ENCODE measurements at regions not wholly inside any gene's neighbourhood (a gene's known extent, or its start where the extent isn't known, plus 50 kb on each side); places are given as distances from the start of the nearest gene placed in this dataset.

- POLR2A ChIA-PET = no interaction called here
- CTCF ChIA-PET = no interaction called here
- TF ChIP-seq ZIC2 (tag by site-specific recombination; IDR thresholded peaks at IDR 0.05) = no peak
- no peak for TF ChIP-seq ZNF423 (tag by site-specific recombination; IDR thresholded peaks at IDR 0.05)
- no peak for TF ChIP-seq ZNF791 (tag by site-specific recombination; IDR thresholded peaks at IDR 0.05)
- no peak for TF ChIP-seq BCL11B (tag by site-specific recombination; IDR thresholded peaks at IDR 0.05; ENCODE audit: low read depth)
- no peak for TF ChIP-seq PRDM2 (tag by site-specific recombination; IDR thresholded peaks at IDR 0.05; ENCODE audit: borderline replicate concordance)
- no peak for TF ChIP-seq ZNF785 (tag by site-specific recombination; IDR thresholded peaks at IDR 0.05)
- TF ChIP-seq, protein P1, sequence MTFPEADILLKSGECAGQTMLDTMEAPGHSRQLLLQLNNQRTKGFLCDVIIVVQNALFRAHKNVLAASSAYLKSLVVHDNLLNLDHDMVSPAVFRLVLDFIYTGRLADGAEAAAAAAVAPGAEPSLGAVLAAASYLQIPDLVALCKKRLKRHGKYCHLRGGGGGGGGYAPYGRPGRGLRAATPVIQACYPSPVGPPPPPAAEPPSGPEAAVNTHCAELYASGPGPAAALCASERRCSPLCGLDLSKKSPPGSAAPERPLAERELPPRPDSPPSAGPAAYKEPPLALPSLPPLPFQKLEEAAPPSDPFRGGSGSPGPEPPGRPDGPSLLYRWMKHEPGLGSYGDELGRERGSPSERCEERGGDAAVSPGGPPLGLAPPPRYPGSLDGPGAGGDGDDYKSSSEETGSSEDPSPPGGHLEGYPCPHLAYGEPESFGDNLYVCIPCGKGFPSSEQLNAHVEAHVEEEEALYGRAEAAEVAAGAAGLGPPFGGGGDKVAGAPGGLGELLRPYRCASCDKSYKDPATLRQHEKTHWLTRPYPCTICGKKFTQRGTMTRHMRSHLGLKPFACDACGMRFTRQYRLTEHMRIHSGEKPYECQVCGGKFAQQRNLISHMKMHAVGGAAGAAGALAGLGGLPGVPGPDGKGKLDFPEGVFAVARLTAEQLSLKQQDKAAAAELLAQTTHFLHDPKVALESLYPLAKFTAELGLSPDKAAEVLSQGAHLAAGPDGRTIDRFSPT (tag by site-specific recombination; IDR thresholded peaks at IDR 0.05) = no peak
- TF ChIP-seq GLIS2 (tag by site-specific recombination; IDR thresholded peaks at IDR 0.05) = no peak
- TF ChIP-seq ZNF248 (tag by site-specific recombination; IDR thresholded peaks at IDR 0.05) = no peak
- TF ChIP-seq MZF1 (tag by site-specific recombination; IDR thresholded peaks at IDR 0.05; ENCODE audit: borderline replicate concordance) = no peak
- TF ChIP-seq ZNF707 (tag by site-specific recombination; IDR thresholded peaks at IDR 0.05) = no peak
- TF ChIP-seq SCRT2 (tag by site-specific recombination; IDR thresholded peaks at IDR 0.05) = no peak
- TF ChIP-seq EGR2 (tag by site-specific recombination; IDR thresholded peaks at IDR 0.05; ENCODE audit: low read depth) = no peak
- no peak for TF ChIP-seq ZNF677 (tag by site-specific recombination; IDR thresholded peaks at IDR 0.05)
- no peak for TF ChIP-seq KLF16 (tag by site-specific recombination; IDR thresholded peaks at IDR 0.05)
Measured at GRCh38 chr2:139610512-139610911, 830.3 kb upstream of the NXPH2 start.

GRCh38 chr2:139609109-139609508, 828.9 kb upstream of the NXPH2 start:
- no peaks in the 10 kb centered on the region for H3K36me3 ChIP-seq (ENCODE audit: control insufficient read depth in 2 of 2, insufficient read depth in 1 of 2, low read length in 2 of 2)
- H3K9me3 ChIP-seq (ENCODE audit: control insufficient read depth, insufficient read depth, low read depth, low read length) = no peaks in the 10 kb centered on the region
- POLR2A ChIA-PET = no interaction called here
- H3K4me1 ChIP-seq (ENCODE audit: control insufficient read depth, insufficient read depth, low read length) = no peaks in the 10 kb centered on the region
- H3K27ac ChIP-seq (ENCODE audit: extremely low read depth, low read depth, low read length) = no peak overlapping the region
- H3K4me3 ChIP-seq (ENCODE audit: low read depth, low read length) = no peak overlapping the region
- CTCF ChIA-PET = no interaction called here
- TF ChIP-seq ZBTB44 (tag by site-specific recombination; IDR thresholded peaks at IDR 0.05) (no peak), ZNF350 (tag by site-specific recombination; IDR thresholded peaks at IDR 0.05) (no peak), MZF1 (tag by site-specific recombination; IDR thresholded peaks at IDR 0.05; ENCODE audit: borderline replicate concordance) (no peak), ZNF664 (tag by site-specific recombination; IDR thresholded peaks at IDR 0.05) (no peak), ZIC2 (tag by site-specific recombination; IDR thresholded peaks at IDR 0.05) (no peak), ZFP3 (tag by site-specific recombination; IDR thresholded peaks at IDR 0.05; ENCODE audit: low read depth) (no peak), ZNF155 (tag by site-specific recombination; IDR thresholded peaks at IDR 0.05) (no peak)
- TF ChIP-seq, protein P2, sequence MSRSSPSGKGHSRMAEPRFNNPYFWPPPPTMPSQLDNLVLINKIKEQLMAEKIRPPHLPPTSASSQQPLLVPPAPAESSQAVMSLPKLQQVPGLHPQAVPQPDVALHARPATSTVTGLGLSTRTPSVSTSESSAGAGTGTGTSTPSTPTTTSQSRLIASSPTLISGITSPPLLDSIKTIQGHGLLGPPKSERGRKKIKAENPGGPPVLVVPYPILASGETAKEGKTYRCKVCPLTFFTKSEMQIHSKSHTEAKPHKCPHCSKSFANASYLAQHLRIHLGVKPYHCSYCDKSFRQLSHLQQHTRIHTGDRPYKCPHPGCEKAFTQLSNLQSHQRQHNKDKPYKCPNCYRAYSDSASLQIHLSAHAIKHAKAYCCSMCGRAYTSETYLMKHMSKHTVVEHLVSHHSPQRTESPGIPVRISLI (tag by site-specific recombination; IDR thresholded peaks at IDR 0.05) = no peak
- TF ChIP-seq, protein P3, sequence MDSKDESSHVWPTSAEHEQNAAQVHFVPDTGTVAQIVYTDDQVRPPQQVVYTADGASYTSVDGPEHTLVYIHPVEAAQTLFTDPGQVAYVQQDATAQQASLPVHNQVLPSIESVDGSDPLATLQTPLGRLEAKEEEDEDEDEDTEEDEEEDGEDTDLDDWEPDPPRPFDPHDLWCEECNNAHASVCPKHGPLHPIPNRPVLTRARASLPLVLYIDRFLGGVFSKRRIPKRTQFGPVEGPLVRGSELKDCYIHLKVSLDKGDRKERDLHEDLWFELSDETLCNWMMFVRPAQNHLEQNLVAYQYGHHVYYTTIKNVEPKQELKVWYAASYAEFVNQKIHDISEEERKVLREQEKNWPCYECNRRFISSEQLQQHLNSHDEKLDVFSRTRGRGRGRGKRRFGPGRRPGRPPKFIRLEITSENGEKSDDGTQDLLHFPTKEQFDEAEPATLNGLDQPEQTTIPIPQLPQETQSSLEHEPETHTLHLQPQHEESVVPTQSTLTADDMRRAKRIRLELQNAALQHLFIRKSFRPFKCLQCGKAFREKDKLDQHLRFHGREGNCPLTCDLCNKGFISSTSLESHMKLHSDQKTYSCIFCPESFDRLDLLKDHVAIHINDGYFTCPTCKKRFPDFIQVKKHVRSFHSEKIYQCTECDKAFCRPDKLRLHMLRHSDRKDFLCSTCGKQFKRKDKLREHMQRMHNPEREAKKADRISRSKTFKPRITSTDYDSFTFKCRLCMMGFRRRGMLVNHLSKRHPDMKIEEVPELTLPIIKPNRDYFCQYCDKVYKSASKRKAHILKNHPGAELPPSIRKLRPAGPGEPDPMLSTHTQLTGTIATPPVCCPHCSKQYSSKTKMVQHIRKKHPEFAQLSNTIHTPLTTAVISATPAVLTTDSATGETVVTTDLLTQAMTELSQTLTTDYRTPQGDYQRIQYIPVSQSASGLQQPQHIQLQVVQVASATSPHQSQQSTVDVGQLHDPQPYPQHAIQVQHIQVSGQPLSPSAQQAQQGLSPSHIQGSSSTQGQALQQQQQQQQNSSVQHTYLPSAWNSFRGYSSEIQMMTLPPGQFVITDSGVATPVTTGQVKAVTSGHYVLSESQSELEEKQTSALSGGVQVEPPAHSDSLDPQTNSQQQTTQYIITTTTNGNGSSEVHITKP (tag by site-specific recombination; IDR thresholded peaks at IDR 0.05) = no peak

More at GRCh38 chr2:139610512-139610911, 830.3 kb upstream of the NXPH2 start:
- H3K27ac ChIP-seq (ENCODE audit: extremely low read depth, low read depth, low read length) = no peak overlapping the region
- no peaks in the 10 kb centered on the region for H3K9me3 ChIP-seq (ENCODE audit: control insufficient read depth, insufficient read depth, low read depth, low read length)
- no peaks in the 10 kb centered on the region for H3K36me3 ChIP-seq (ENCODE audit: control insufficient read depth in 2 of 2, insufficient read depth in 1 of 2, low read length in 2 of 2)
- H3K4me1 ChIP-seq (ENCODE audit: control insufficient read depth, insufficient read depth, low read length) = no peaks in the 10 kb centered on the region
- H3K4me3 ChIP-seq (ENCODE audit: low read depth, low read length) = no peak overlapping the region
